Naive thymus-derived CD4-positive, alpha-beta T cell (primary cell): ENCODE measurements at regions not wholly inside any gene's neighbourhood (a gene's known extent, or its start where the extent isn't known, plus 50 kb on each side); places are given as distances from the start of the nearest gene placed in this dataset.

Experiments
- ATAC-seq: fragments of 150-1000 bp; cut with Tn5 transposase; 2 replicates; pipeline ENCODE4 v1.10.0; 2021; ENCODE audit warnings: mild to moderate bottlenecking, moderate library complexity
- CTCF ChIA-PET: fragments of 350-600 bp; sonication (Branson Sonifier 250); formaldehyde crosslinking; loops from one replicate; lab custom pipeline; 2021; ENCODE audit warnings: antibody characterized with exemption; lab: Charles Lee
- POLR2A ChIA-PET: fragments of 350-600 bp; sonication (Branson Sonifier 250); formaldehyde crosslinking; loops from one replicate; lab custom pipeline; 2021; ENCODE audit warnings: antibody characterized with exemption, inconsistent platforms; lab: Charles Lee
- DNase-seq, 9 donors: peaks; one replicate each; pipeline versions ENCODE4 v3.0.0 to v3.0.0-alpha.2; 2020 to 2022; ENCODE audit warnings: mixed read lengths in 1 of 9
- H3K27ac ChIP-seq: one replicate; pipeline ENCODE4 v1.7.0; 2013; ENCODE audit warnings: mild to moderate bottlenecking, low read depth, low read length, moderate library complexity
- H3K27me3 ChIP-seq, 2 donors: one replicate each; pipeline ENCODE4 v1.7.0; 2013; ENCODE audit warnings: low read length in 2 of 2, mild to moderate bottlenecking in 2 of 2, moderate library complexity in 2 of 2; ENCODE audit not compliant: control insufficient read depth in 2 of 2, insufficient read depth in 2 of 2
- H3K36me3 ChIP-seq, 3 experiments: 1 replicate in 2 of 3; 2 replicates in 1 of 3; pipeline ENCODE4 v1.7.0; 2013; ENCODE audit warnings: low read length in 3 of 3, mild to moderate bottlenecking in 3 of 3, moderate library complexity in 1 of 3; ENCODE audit not compliant: insufficient read depth in 3 of 3, control insufficient read depth in 2 of 3
- H3K4me1 ChIP-seq, 2 donors: one replicate each; pipeline ENCODE4 v1.7.0; 2013; ENCODE audit warnings: low read length in 2 of 2, mild to moderate bottlenecking in 2 of 2, moderate library complexity in 1 of 2; ENCODE audit not compliant: control insufficient read depth in 2 of 2, insufficient read depth in 2 of 2
- H3K4me3 ChIP-seq: 2 replicates; pipeline ENCODE4 v1.7.0; 2013; ENCODE audit warnings: mild to moderate bottlenecking, low read length
- H3K9me3 ChIP-seq, 3 experiments: 1 replicate in 2 of 3; 2 replicates in 1 of 3; pipeline ENCODE4 v1.7.0; 2013; ENCODE audit warnings: low read length in 3 of 3; ENCODE audit not compliant: control insufficient read depth in 2 of 3
- H3K27ac Mint-ChIP-seq, 9 donors: one replicate each; pipeline ENCODE4 v1.8.0; 2020 to 2022; ENCODE audit warnings: mixed read lengths in 9 of 9, mild to moderate bottlenecking in 8 of 9, moderate library complexity in 5 of 9, inconsistent platforms in 2 of 9
- H3K27me3 Mint-ChIP-seq, 5 donors: one replicate each; pipeline ENCODE4 v1.8.0; 2021 to 2022; ENCODE audit warnings: mixed read lengths in 5 of 5, mild to moderate bottlenecking in 1 of 5
- H3K36me3 Mint-ChIP-seq, 5 donors: one replicate each; pipeline ENCODE4 v1.8.0; 2020 to 2022; ENCODE audit warnings: mixed read lengths in 5 of 5, mild to moderate bottlenecking in 3 of 5, inconsistent platforms in 1 of 5
- H3K4me1 Mint-ChIP-seq, 7 donors: one replicate each; pipeline ENCODE4 v1.8.0; 2020 to 2022; ENCODE audit warnings: mixed read lengths in 7 of 7, mild to moderate bottlenecking in 3 of 7, inconsistent platforms in 1 of 7
- H3K4me3 Mint-ChIP-seq, 10 donors: one replicate each; pipeline ENCODE4 v1.8.0; 2020 to 2022; ENCODE audit warnings: mild to moderate bottlenecking in 10 of 10, mixed read lengths in 10 of 10, moderate library complexity in 6 of 10, inconsistent platforms in 2 of 10
- H3K9me3 Mint-ChIP-seq, 11 donors: one replicate each; pipeline ENCODE4 v1.8.0; 2020 to 2022; ENCODE audit warnings: mixed read lengths in 11 of 11, mild to moderate bottlenecking in 4 of 11, inconsistent platforms in 1 of 11, moderate library complexity in 1 of 11
- intact Hi-C, 2 donors: fragments of 100-400 bp; cut with micrococcal nuclease; formaldehyde crosslinking; loops; one replicate each; pipeline ENCODE4 v1.15.1; 2023

DNA sequence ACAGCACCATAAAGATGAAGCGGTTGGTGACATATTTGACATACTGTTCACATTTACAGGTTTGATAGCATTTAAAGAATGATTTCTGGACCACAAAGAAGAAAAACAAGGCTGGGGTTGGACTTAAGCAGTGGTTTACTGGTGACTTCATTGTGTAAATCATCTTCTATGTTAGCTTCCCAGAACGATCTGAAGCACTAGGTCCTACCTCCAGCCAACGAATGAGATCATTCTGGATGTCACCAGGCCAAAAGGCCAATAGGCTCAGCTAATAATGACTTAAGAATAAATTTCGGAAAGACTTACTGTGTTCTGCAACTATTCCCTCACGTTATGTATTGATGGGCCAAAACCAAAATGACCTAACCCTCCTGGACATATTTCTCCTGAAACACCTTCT, 675.3 kb upstream of the CCNG1 start:
- Histone ChIP-seq H3K4me3 (no peak overlapping the region), H3K4me1 (no peaks in the 10 kb centered on the region), H3K27ac (no peak overlapping the region), H3K27me3 (no peaks in the 10 kb centered on the region), H3K36me3 (no peaks in the 10 kb centered on the region), H3K9me3 (no peaks in the 10 kb centered on the region)
- intact Hi-C loops: no loop called here
- ChIA-PET CTCF (no interaction called here), POLR2A (no interaction called here)
- Mint-ChIP-seq H3K27ac (no peak overlapping the region), H3K27me3 (no peaks in the 10 kb centered on the region), H3K4me3 (no peak overlapping the region), H3K4me1 (no peaks in the 10 kb centered on the region), H3K36me3 (no peaks in the 10 kb centered on the region), H3K9me3 (peaks cover 0 to 23% (median 6%) of the 10 kb centered on the region in 11 donors)
- ATAC-seq: no peak
- DNase-seq: no peak

DNA sequence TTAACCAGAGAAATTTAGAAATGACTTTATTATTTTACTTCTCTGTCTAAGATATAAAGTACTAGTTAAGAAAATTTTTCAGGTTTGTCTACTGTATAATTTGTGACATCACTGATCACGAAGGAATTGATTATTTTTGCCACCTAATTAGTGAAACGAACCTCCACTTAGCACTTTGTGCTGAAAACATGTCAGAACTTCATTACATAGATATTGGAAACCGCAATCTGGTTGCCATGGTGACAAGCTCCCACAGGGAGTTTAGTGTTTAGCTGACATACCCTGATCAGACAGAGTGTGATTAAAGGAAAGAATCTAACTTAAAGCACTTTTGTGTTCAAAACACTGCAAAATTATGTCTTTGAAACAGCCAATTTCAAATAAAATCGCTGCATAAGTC, 668.4 kb upstream of the CCNG1 start:
- Mint-ChIP-seq H3K27ac (no peak overlapping the region), H3K36me3 (no peaks in the 10 kb centered on the region), H3K4me1 (no peaks in the 10 kb centered on the region), H3K9me3 (peaks cover 1 to 28% (median 5%) of the 10 kb centered on the region in 11 donors), H3K4me3 (no peak overlapping the region), H3K27me3 (no peaks in the 10 kb centered on the region)
- H3K4me1 ChIP-seq: no peaks in the 10 kb centered on the region
- H3K4me3 ChIP-seq: no peak overlapping the region
- no peak overlapping the region for H3K27ac ChIP-seq
- ATAC-seq (no peak), DNase-seq (no peak)
- intact Hi-C loops: no loop called here
- no peaks in the 10 kb centered on the region for H3K36me3 ChIP-seq
- H3K27me3 ChIP-seq: no peaks in the 10 kb centered on the region
- ChIA-PET CTCF (no interaction called here), POLR2A (no interaction called here)
- H3K9me3 ChIP-seq: peaks cover 0 to 4% (median 0%) of the 10 kb centered on the region in 3 experiments

DNA sequence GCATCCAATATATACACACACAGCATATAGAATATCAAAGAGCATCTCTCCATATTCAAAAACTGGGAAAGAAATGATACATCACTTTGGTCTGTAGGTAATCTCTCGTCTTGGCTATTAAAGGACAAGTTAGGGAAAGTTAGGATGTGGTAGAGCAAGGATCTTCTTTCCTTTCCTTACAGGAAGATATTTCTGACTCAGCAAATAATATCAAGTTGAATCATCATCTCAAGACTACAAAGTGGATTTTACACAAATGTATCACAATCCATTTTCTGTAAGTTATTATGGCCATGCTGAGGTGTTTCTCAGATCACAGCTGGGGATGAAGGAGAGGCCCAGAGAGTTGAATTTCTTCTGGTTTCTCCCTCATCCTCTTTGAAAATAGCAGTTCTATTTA, 651.7 kb upstream of the CCNG1 start:
- no peaks in the 10 kb centered on the region for H3K4me1 Mint-ChIP-seq
- no peaks in the 10 kb centered on the region for H3K27me3 Mint-ChIP-seq
- Histone ChIP-seq H3K9me3 (no peaks in the 10 kb centered on the region), H3K27me3 (no peaks in the 10 kb centered on the region), H3K4me3 (no peak overlapping the region), H3K4me1 (no peaks in the 10 kb centered on the region), H3K27ac (no peak overlapping the region), H3K36me3 (no peaks in the 10 kb centered on the region)
- no peak for ATAC-seq
- H3K36me3 Mint-ChIP-seq: no peaks in the 10 kb centered on the region
- ChIA-PET CTCF (no interaction called here), POLR2A (no interaction called here)
- intact Hi-C loops: no loop called here
- H3K9me3 Mint-ChIP-seq: peaks cover 0 to 15% (median 11%) of the 10 kb centered on the region in 11 donors
- H3K27ac Mint-ChIP-seq: no peak overlapping the region
- H3K4me3 Mint-ChIP-seq: no peak overlapping the region
- DNase-seq: no peak

DNA sequence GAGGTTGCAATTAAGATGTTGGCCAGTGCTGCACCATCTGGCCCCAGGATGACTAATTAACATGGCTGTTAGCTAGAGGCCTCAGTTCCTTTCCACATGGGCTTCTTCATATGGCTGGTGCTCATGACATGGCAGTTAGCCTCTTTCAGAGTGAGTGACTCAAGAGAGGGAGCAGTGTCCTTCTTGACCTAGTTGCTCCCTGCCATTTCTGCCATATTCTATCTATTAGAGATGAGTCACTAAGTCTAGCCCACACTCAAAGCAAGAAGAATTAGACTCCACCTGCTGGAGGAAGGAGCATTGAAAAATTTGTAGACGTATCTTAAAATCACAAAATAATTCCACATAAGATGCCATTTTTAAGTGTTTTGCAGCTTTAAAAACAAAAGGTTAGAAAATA, 651.2 kb upstream of the CCNG1 start:
- Histone ChIP-seq H3K4me1 (no peaks in the 10 kb centered on the region), H3K27ac (no peak overlapping the region), H3K4me3 (no peak overlapping the region), H3K9me3 (no peaks in the 10 kb centered on the region), H3K36me3 (no peaks in the 10 kb centered on the region), H3K27me3 (no peaks in the 10 kb centered on the region)
- Mint-ChIP-seq H3K27ac (no peak overlapping the region), H3K9me3 (peaks cover 0 to 15% (median 11%) of the 10 kb centered on the region in 11 donors), H3K4me3 (no peak overlapping the region), H3K4me1 (no peaks in the 10 kb centered on the region), H3K27me3 (no peaks in the 10 kb centered on the region), H3K36me3 (no peaks in the 10 kb centered on the region)
- intact Hi-C loops: no loop called here
- ChIA-PET CTCF (no interaction called here), POLR2A (interaction anchor here (0.8 kb wide), 1 partner anchor 126 kb away, joined by 3 read pairs; no protein-coding TSS in a partner anchor)
- ATAC-seq (no peak), DNase-seq (no peak)

DNA sequence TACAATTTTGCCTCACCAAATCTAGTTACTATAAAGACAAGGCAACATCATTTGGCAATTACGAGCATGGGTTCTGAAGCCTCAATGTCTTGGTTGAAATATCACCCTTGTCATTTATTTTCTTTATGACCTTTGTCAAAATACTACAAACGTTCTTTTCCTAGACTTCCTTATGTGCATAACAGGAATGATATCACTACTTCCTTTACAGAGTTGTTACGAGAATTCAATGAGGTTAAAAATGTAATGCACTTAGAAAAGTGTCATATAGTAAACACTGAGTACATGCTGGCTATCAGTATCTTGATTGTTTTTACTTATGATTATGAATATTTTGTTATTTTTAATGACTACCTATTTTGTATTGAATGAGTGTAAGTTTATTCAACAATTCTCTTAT, 640.9 kb upstream of the CCNG1 start:
- intact Hi-C loops: no loop called here
- H3K27me3 ChIP-seq: no peaks in the 10 kb centered on the region
- H3K27ac ChIP-seq: no peak overlapping the region
- Mint-ChIP-seq H3K27me3 (no peaks in the 10 kb centered on the region), H3K4me1 (no peaks in the 10 kb centered on the region), H3K4me3 (no peak overlapping the region), H3K36me3 (no peaks in the 10 kb centered on the region), H3K27ac (no peak overlapping the region), H3K9me3 (peaks cover 0 to 12% (median 5%) of the 10 kb centered on the region in 11 donors)
- no peaks in the 10 kb centered on the region for H3K9me3 ChIP-seq
- ChIA-PET CTCF (no interaction called here), POLR2A (no interaction called here)
- H3K4me1 ChIP-seq: no peaks in the 10 kb centered on the region
- H3K4me3 ChIP-seq: no peak overlapping the region
- DNase-seq (no peak), ATAC-seq (no peak)
- H3K36me3 ChIP-seq: no peaks in the 10 kb centered on the region

DNA sequence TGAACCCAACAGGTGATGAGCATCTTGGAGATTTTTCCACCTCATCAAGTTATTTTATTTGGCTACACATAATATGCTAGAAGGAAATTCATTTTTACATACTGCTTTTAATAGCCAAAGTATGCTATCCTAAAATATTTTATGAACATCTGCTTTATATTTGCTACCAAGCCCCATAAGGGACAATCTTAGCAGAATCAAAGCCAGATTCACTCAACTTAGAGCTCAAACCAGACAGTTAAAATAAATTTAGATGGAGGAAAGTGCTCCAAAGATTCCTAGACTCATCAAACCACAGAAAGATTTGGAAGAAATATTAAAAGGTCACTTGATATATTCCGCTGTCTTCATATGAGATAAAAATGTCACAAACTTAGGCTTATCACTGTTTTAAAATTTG, 637.1 kb upstream of the CCNG1 start:
- H3K9me3 Mint-ChIP-seq: peaks cover 0 to 10% (median 2%) of the 10 kb centered on the region in 11 donors
- POLR2A ChIA-PET: no interaction called here
- ATAC-seq: no peak

DNA sequence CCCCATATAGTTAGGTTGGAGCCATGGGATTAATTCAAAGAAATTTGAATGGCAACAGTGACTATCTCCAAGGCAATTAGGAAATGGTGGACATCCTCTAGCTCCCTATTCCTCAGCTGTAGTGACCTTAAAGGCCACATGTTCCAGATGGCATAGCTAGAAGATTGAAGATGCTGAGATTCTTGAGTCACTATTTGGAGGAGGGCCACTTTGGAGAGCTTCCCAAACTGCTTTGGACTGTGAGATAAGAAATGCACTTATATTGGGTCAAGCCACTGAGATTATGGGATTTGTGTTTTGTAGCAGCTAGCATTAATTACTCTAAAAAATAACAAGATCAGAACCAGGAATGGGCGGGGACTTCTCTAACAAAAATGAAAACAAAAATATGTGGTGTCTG, 636.2 kb upstream of the CCNG1 start:
- DNase-seq (no peak), ATAC-seq (no peak)
- Histone ChIP-seq H3K4me3 (no peak overlapping the region), H3K36me3 (no peaks in the 10 kb centered on the region), H3K9me3 (no peaks in the 10 kb centered on the region), H3K4me1 (no peaks in the 10 kb centered on the region), H3K27me3 (no peaks in the 10 kb centered on the region), H3K27ac (no peak overlapping the region)
- H3K27me3 Mint-ChIP-seq: no peaks in the 10 kb centered on the region
- ChIA-PET CTCF (no interaction called here), POLR2A (no interaction called here)
- no peaks in the 10 kb centered on the region for H3K36me3 Mint-ChIP-seq
- peaks cover 0 to 10% (median 2%) of the 10 kb centered on the region in 11 donors for H3K9me3 Mint-ChIP-seq
- intact Hi-C loops: no loop called here
- no peak overlapping the region for H3K4me3 Mint-ChIP-seq
- H3K4me1 Mint-ChIP-seq: no peaks in the 10 kb centered on the region
- H3K27ac Mint-ChIP-seq: no peak overlapping the region

More for the DNA sequence above, 637.1 kb upstream of the CCNG1 start:
- CTCF ChIA-PET: interaction anchor here (0.7 kb wide), 1 partner anchor 84 kb away, joined by 3 read pairs; no protein-coding TSS in a partner anchor
- Mint-ChIP-seq H3K4me1 (no peaks in the 10 kb centered on the region), H3K27me3 (no peaks in the 10 kb centered on the region), H3K36me3 (no peaks in the 10 kb centered on the region), H3K27ac (no peak overlapping the region), H3K4me3 (no peak overlapping the region)
- H3K4me1 ChIP-seq: no peaks in the 10 kb centered on the region
- H3K27me3 ChIP-seq: no peaks in the 10 kb centered on the region
- intact Hi-C loops: no loop called here
- no peak for DNase-seq
- H3K27ac ChIP-seq: no peak overlapping the region
- H3K9me3 ChIP-seq: no peaks in the 10 kb centered on the region
- no peak overlapping the region for H3K4me3 ChIP-seq
- no peaks in the 10 kb centered on the region for H3K36me3 ChIP-seq
